ENCODE measurements at regions not wholly inside any gene's neighbourhood (a gene's known extent, or its start where the extent isn't known, plus 50 kb on each side); places are given as distances from the start of the nearest gene placed in this dataset.

DNA sequence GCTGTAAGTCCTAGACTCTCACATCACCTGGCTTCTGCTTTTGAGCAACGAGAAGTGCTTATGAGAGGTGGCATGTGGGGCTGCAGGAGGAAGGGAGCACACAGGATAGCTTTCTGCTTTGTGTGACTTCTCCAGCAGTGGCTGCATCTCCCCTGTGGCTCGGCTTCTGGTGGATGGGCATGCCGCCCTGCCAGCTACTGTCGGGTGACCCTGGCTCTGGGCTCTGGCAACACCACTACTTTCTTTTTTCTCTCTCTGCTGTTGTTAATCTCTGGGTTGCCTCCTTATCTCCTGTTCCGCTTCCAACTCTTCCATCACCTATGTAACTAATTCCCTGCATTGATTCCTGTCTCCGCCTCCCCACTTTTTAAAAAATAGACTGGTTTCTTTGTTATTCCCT lies 209.1 kb upstream of the DAAM1 start:
- Histone ChIP-seq H3K9ac (ENCODE audit: extremely low read depth, low read length, poor library complexity, severe bottlenecking) (no peak overlapping the region), H3K9me3 (ENCODE audit: control insufficient read depth, low read length) (peaks cover 6% of the 10 kb centered on the region), H3K27ac (ENCODE audit: low read depth, low read length) (no peak overlapping the region), H3K27me3 (ENCODE audit: control insufficient read depth, insufficient read depth, low read length, poor library complexity, severe bottlenecking) (peaks cover 27% of the 10 kb centered on the region), H3K4me1 (ENCODE audit: control insufficient read depth, insufficient read depth, low read length) (no peaks in the 10 kb centered on the region), H3K4me3 (ENCODE audit: low read length) (no peak overlapping the region), H3K36me3 (ENCODE audit: control insufficient read depth, insufficient read depth, low read length) (no peaks in the 10 kb centered on the region)
- Mint-ChIP-seq H3K27ac (no peak overlapping the region), H3K4me1 (peaks cover 1% of the 10 kb centered on the region), H3K36me3 (ENCODE audit: low read depth) (no peaks in the 10 kb centered on the region), H3K9me3 (peaks cover 5% of the 10 kb centered on the region), H3K27me3 (ENCODE audit: insufficient read depth) (peaks cover 8% of the 10 kb centered on the region), H3K4me3 (no peak overlapping the region)
- TF ChIP-seq, protein P1, sequence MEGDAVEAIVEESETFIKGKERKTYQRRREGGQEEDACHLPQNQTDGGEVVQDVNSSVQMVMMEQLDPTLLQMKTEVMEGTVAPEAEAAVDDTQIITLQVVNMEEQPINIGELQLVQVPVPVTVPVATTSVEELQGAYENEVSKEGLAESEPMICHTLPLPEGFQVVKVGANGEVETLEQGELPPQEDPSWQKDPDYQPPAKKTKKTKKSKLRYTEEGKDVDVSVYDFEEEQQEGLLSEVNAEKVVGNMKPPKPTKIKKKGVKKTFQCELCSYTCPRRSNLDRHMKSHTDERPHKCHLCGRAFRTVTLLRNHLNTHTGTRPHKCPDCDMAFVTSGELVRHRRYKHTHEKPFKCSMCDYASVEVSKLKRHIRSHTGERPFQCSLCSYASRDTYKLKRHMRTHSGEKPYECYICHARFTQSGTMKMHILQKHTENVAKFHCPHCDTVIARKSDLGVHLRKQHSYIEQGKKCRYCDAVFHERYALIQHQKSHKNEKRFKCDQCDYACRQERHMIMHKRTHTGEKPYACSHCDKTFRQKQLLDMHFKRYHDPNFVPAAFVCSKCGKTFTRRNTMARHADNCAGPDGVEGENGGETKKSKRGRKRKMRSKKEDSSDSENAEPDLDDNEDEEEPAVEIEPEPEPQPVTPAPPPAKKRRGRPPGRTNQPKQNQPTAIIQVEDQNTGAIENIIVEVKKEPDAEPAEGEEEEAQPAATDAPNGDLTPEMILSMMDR (conservative IDR thresholded peaks at IDR 0.05) = no peak
- WGBS, 2 experiments (ENCODE audit: insufficient coverage in 1 of 2, insufficient read length in 1 of 2) = 86 to 90% methylated on average over 4 to 6 of the region's 6 CpGs
- no peak for DNase-seq

DNA sequence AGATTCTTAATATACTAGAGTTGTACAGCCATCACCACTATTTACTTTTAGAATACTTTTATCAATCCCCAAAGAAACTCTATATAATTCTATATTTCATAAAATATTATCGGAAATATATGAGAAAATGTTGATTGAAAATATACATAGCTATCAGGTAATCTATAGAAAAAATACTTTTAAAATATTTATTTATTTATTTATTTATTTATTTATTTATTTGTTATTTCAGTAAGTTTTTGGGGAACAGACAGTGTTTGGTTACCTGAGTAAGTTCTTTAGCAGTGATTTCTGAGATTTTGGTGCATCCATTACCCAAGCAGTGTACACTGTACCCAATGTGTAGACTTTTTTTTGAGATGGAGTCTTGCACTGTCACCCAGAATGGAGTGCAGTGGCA lies 206.6 kb upstream of the DAAM1 start:
- H3K4me1 Mint-ChIP-seq = peaks cover 1% of the 10 kb centered on the region
- no peaks in the 10 kb centered on the region for H3K36me3 Mint-ChIP-seq (ENCODE audit: low read depth)
- DNase-seq = no peak
- peaks cover 6% of the 10 kb centered on the region for H3K27me3 Mint-ChIP-seq (ENCODE audit: insufficient read depth)
- TF ChIP-seq, protein P1 (conservative IDR thresholded peaks at IDR 0.05) = no peak
- WGBS, 2 experiments (ENCODE audit: insufficient coverage in 1 of 2, insufficient read length in 1 of 2) = no CpG with 5 or more reads among the region's 1 CpG
- Histone ChIP-seq H3K27ac (ENCODE audit: low read depth, low read length) (no peak overlapping the region), H3K9me3 (ENCODE audit: control insufficient read depth, low read length) (no peaks in the 10 kb centered on the region), H3K36me3 (ENCODE audit: control insufficient read depth, insufficient read depth, low read length) (no peaks in the 10 kb centered on the region), H3K4me1 (ENCODE audit: control insufficient read depth, insufficient read depth, low read length) (no peaks in the 10 kb centered on the region), H3K4me3 (ENCODE audit: low read length) (no peak overlapping the region), H3K9ac (ENCODE audit: extremely low read depth, low read length, poor library complexity, severe bottlenecking) (no peak overlapping the region), H3K27me3 (ENCODE audit: control insufficient read depth, insufficient read depth, low read length, poor library complexity, severe bottlenecking) (peaks cover 18% of the 10 kb centered on the region)
- no peaks in the 10 kb centered on the region for H3K9me3 Mint-ChIP-seq
- H3K27ac Mint-ChIP-seq = no peak overlapping the region
- no peak overlapping the region for H3K4me3 Mint-ChIP-seq

DNA sequence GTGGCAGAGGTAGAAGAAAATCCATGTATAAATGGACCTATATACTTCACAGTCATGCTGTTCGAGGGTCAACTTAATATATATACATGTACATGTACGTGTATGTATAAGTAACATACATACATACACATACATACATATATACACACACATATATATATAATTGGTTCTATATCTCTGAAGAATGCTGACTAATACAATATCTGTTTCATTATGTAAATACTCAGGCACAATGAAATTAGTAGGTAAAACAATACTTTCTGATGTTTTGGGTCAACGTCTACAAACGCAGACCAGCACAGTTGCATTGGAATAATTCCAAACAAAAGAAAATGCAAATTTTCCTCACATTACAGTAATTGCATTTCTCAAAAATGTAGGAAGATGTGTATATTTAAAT lies 202.7 kb upstream of the DAAM1 start:
- Mint-ChIP-seq H3K27ac (no peak overlapping the region), H3K36me3 (ENCODE audit: low read depth) (no peaks in the 10 kb centered on the region), H3K4me3 (no peak overlapping the region), H3K9me3 (no peaks in the 10 kb centered on the region), H3K4me1 (no peaks in the 10 kb centered on the region), H3K27me3 (ENCODE audit: insufficient read depth) (no peaks in the 10 kb centered on the region)
- H3K27me3 ChIP-seq (ENCODE audit: control insufficient read depth, insufficient read depth, low read length, poor library complexity, severe bottlenecking) = peaks cover under 1% of the 10 kb centered on the region
- no peaks in the 10 kb centered on the region for H3K36me3 ChIP-seq (ENCODE audit: control insufficient read depth, insufficient read depth, low read length)
- TF ChIP-seq, protein P1 (conservative IDR thresholded peaks at IDR 0.05) = no peak
- H3K4me3 ChIP-seq (ENCODE audit: low read length) = no peak overlapping the region
- DNase-seq = no peak
- 100% methylated on average over 2 of the region's 4 CpGs; no CpG with 5 or more reads in 1 of the 2 experiments for WGBS, 2 experiments (ENCODE audit: insufficient coverage in 1 of 2, insufficient read length in 1 of 2)
- H3K9ac ChIP-seq (ENCODE audit: extremely low read depth, low read length, poor library complexity, severe bottlenecking) = no peak overlapping the region
- no peaks in the 10 kb centered on the region for H3K9me3 ChIP-seq (ENCODE audit: control insufficient read depth, low read length)
- no peak overlapping the region for H3K27ac ChIP-seq (ENCODE audit: low read depth, low read length)
- no peaks in the 10 kb centered on the region for H3K4me1 ChIP-seq (ENCODE audit: control insufficient read depth, insufficient read depth, low read length)

Data from endodermal cell (in vitro differentiated cells).